ENCODE measurements at regions not wholly inside any gene's neighbourhood (a gene's known extent, or its start where the extent isn't known, plus 50 kb on each side); places are given as distances from the start of the nearest gene placed in this dataset.
"Not testable (repeated sequence)": the region's sequence is repeated elsewhere in the genome, so short reads cannot be mapped to it uniquely, and the experiment has no call there.

GRCh38 chr4:116726523-116726922 lies 358.9 kb downstream of the TRAM1L1 start:
- in situ Hi-C loops (cut with HindIII; ENCODE audit: low sequenced_read_pairs) = no loop called here
- no peak for DNase-seq (ENCODE audit: low spot score)

GRCh38 chr4:116724249-116724648 lies 361.1 kb downstream of the TRAM1L1 start:
- no peak for DNase-seq (ENCODE audit: low spot score)
- in situ Hi-C loops (cut with HindIII; ENCODE audit: low sequenced_read_pairs) = no loop called here

- no peak for DNase-seq (ENCODE audit: low spot score)
- in situ Hi-C loops (cut with HindIII; ENCODE audit: low sequenced_read_pairs) = no loop called here
Measured at GRCh38 chr4:116705466-116705865, 379.9 kb downstream of the TRAM1L1 start.

GRCh38 chr4:116702949-116703348 lies 382.4 kb downstream of the TRAM1L1 start:
- no peak for DNase-seq (ENCODE audit: low spot score)
- in situ Hi-C loops (cut with HindIII; ENCODE audit: low sequenced_read_pairs) = no loop called here

GRCh38 chr4:116688536-116688935 lies 396.8 kb downstream of the TRAM1L1 start:
- in situ Hi-C loops (cut with HindIII; ENCODE audit: low sequenced_read_pairs) = no loop called here
- DNase-seq (ENCODE audit: low spot score) = no peak

- DNase-seq (ENCODE audit: low spot score) = no peak
- in situ Hi-C loops (cut with HindIII; ENCODE audit: low sequenced_read_pairs) = no loop called here
Measured at GRCh38 chr4:116668190-116668589, 417.2 kb downstream of the TRAM1L1 start.

- in situ Hi-C loops (cut with HindIII; ENCODE audit: low sequenced_read_pairs) = no loop called here
- DNase-seq (ENCODE audit: low spot score) = no peak
Measured at GRCh38 chr4:116665716-116666115, 419.7 kb downstream of the TRAM1L1 start.

- DNase-seq (ENCODE audit: low spot score) = no peak
- in situ Hi-C loops (cut with HindIII; ENCODE audit: low sequenced_read_pairs) = no loop called here
Measured at GRCh38 chr4:116664198-116664597, 421.2 kb downstream of the TRAM1L1 start.

- in situ Hi-C loops (cut with HindIII; ENCODE audit: low sequenced_read_pairs) = no loop called here
- DNase-seq (ENCODE audit: low spot score) = no peak
Measured at GRCh38 chr4:116639070-116639577, 446.3 kb downstream of the TRAM1L1 start.

- DNase-seq (ENCODE audit: low spot score) = no peak
- in situ Hi-C loops (cut with HindIII; ENCODE audit: low sequenced_read_pairs) = no loop called here
Measured at GRCh38 chr4:116638592-116638991, 446.8 kb downstream of the TRAM1L1 start.

- in situ Hi-C loops (cut with HindIII; ENCODE audit: low sequenced_read_pairs) = no loop called here
- no peak for DNase-seq (ENCODE audit: low spot score)
Measured at GRCh38 chr4:116636917-116637316, 448.5 kb downstream of the TRAM1L1 start.

- in situ Hi-C loops (cut with HindIII; ENCODE audit: low sequenced_read_pairs) = no loop called here
- no peak for DNase-seq (ENCODE audit: low spot score)
Measured at GRCh38 chr4:116632269-116632668, 453.1 kb downstream of the TRAM1L1 start.

- DNase-seq (ENCODE audit: low spot score) = no peak
- in situ Hi-C loops (cut with HindIII; ENCODE audit: low sequenced_read_pairs) = no loop called here
Measured at GRCh38 chr4:116628598-116628997, 456.8 kb downstream of the TRAM1L1 start.

- no peak for DNase-seq (ENCODE audit: low spot score)
- in situ Hi-C loops (cut with HindIII; ENCODE audit: low sequenced_read_pairs) = no loop called here
Measured at GRCh38 chr4:116627545-116627944, 457.8 kb downstream of the TRAM1L1 start.

- in situ Hi-C loops (cut with HindIII; ENCODE audit: low sequenced_read_pairs); DNase-seq (ENCODE audit: low spot score): not testable (repeated sequence)
Measured at GRCh38 chr4:116619508-116619907, 465.9 kb downstream of the TRAM1L1 start.

- in situ Hi-C loops (cut with HindIII; ENCODE audit: low sequenced_read_pairs) = no loop called here
- no peak for DNase-seq (ENCODE audit: low spot score)
Measured at GRCh38 chr4:116618638-116619037, 466.7 kb downstream of the TRAM1L1 start.

- no peak for DNase-seq (ENCODE audit: low spot score)
- in situ Hi-C loops (cut with HindIII; ENCODE audit: low sequenced_read_pairs) = no loop called here
Measured at GRCh38 chr4:116603096-116603495, 482.3 kb downstream of the TRAM1L1 start.

GRCh38 chr4:116599859-116600258 lies 485.5 kb downstream of the TRAM1L1 start:
- in situ Hi-C loops (cut with HindIII; ENCODE audit: low sequenced_read_pairs) = no loop called here
- no peak for DNase-seq (ENCODE audit: low spot score)

GRCh38 chr4:116598980-116599789 lies 486.2 kb downstream of the TRAM1L1 start:
- in situ Hi-C loops (cut with HindIII; ENCODE audit: low sequenced_read_pairs) = no loop called here

GRCh38 chr4:116598155-116598979 lies 487.0 kb downstream of the TRAM1L1 start:
- in situ Hi-C loops (cut with HindIII; ENCODE audit: low sequenced_read_pairs) = no loop called here
- no peak for DNase-seq (ENCODE audit: low spot score)

More at GRCh38 chr4:116598980-116599789, 486.2 kb downstream of the TRAM1L1 start:
- no peak for DNase-seq (ENCODE audit: low spot score)
